ENCODE measurements at regions not wholly inside any gene's neighbourhood (a gene's known extent, or its start where the extent isn't known, plus 50 kb on each side); places are given as distances from the start of the nearest gene placed in this dataset.
"Not testable (repeated sequence)": the region's sequence is repeated elsewhere in the genome, so short reads cannot be mapped to it uniquely, and the experiment has no call there.

- no peak for DNase-seq
Observed at GRCh38 chr10:9211228-9211627, 1156.7 kb downstream of the GATA3 start.

GRCh38 chr10:9214618-9215017 lies 1160.1 kb downstream of the GATA3 start:
- no peak for DNase-seq

GRCh38 chr10:9215121-9215520 lies 1160.6 kb downstream of the GATA3 start:
- DNase-seq: no peak

- DNase-seq: no peak
Observed at GRCh38 chr10:9219860-9220259, 1165.4 kb downstream of the GATA3 start.

- no peak for DNase-seq
Observed at GRCh38 chr10:9222917-9223316, 1168.4 kb downstream of the GATA3 start.

GRCh38 chr10:9227679-9228365 lies 1173.3 kb downstream of the GATA3 start:
- no peak for DNase-seq

- DNase-seq: no peak
Observed at GRCh38 chr10:9228771-9229170, 1174.3 kb downstream of the GATA3 start.

GRCh38 chr10:9229702-9230244 lies 1175.3 kb downstream of the GATA3 start:
- no peak for DNase-seq

- no peak for DNase-seq
Observed at GRCh38 chr10:9230625-9231024, 1176.1 kb downstream of the GATA3 start.

- no peak for DNase-seq
Observed at GRCh38 chr10:9234191-9234590, 1179.7 kb downstream of the GATA3 start.

GRCh38 chr10:9238041-9238440 lies 1183.6 kb downstream of the GATA3 start:
- DNase-seq: no peak

GRCh38 chr10:9239298-9239697 lies 1184.8 kb downstream of the GATA3 start:
- DNase-seq: no peak

- no peak for DNase-seq
Observed at GRCh38 chr10:9243941-9244411, 1189.5 kb downstream of the GATA3 start.

- no peak for DNase-seq
Observed at GRCh38 chr10:9244864-9245263, 1190.4 kb downstream of the GATA3 start.

- DNase-seq: no peak
Observed at GRCh38 chr10:9253121-9253520, 1198.6 kb downstream of the GATA3 start.

- DNase-seq: no peak
Observed at GRCh38 chr10:9254353-9254752, 1199.9 kb downstream of the GATA3 start.

GRCh38 chr10:9260690-9261089 lies 1206.2 kb downstream of the GATA3 start:
- DNase-seq: no peak

GRCh38 chr10:9262770-9263169 lies 1208.3 kb downstream of the GATA3 start:
- DNase-seq: no peak

- DNase-seq: no peak
Observed at GRCh38 chr10:9268176-9268575, 1213.7 kb downstream of the GATA3 start.

- not testable (repeated sequence) for DNase-seq
Observed at GRCh38 chr10:9273126-9273833, 1218.8 kb downstream of the GATA3 start.

- DNase-seq: no peak
Observed at GRCh38 chr10:9274206-9274755, 1219.8 kb downstream of the GATA3 start.

- DNase-seq: no peak
Observed at GRCh38 chr10:9275861-9276260, 1221.4 kb downstream of the GATA3 start.

- no peak for DNase-seq
Observed at GRCh38 chr10:9285690-9286089, 1231.2 kb downstream of the GATA3 start.

Data from muscle of arm (tissue), 1 donor.